Caco-2 (cell line): ENCODE measurements at regions not wholly inside any gene's neighbourhood (a gene's known extent, or its start where the extent isn't known, plus 50 kb on each side); places are given as distances from the start of the nearest gene placed in this dataset.
A peak's percentile ranks its signal among the peaks of the same experiment; 100 is the strongest.

Experiments
- BruUV-seq: library from RNA; stranded (reverse); fragments of 400-500 nt; replicated peaks from 2 replicates; lab custom pipeline; 2021; lab: Mats Ljungman, UMichigan
- CTCF ChIA-PET: fragments of 300-600 bp; sonication (Branson Sonifier 250); formaldehyde crosslinking; loops from one replicate; lab custom pipeline; 2022; ENCODE audit warnings: antibody characterized with exemption; lab: Charles Lee
- POLR2A ChIA-PET: fragments of 300-600 bp; sonication (Branson Sonifier 250); formaldehyde crosslinking; loops from one replicate; lab custom pipeline; 2022; ENCODE audit warnings: antibody characterized with exemption; lab: Charles Lee
- DNase-seq, 2 experiments: peaks; one replicate each; pipeline versions ENCODE4 v3.0.0 to v3.0.0-alpha.2; 2020 to 2022
- H3K27me3 ChIP-seq: replicated peaks from 2 replicates; pipeline ENCODE4 v1.6.0; 2011; ENCODE audit warnings: low read length; ENCODE audit not compliant: control insufficient read depth, insufficient read depth
- H3K36me3 ChIP-seq: 2 replicates; pipeline ENCODE4 v1.5.1; 2011; ENCODE audit warnings: low read length; ENCODE audit not compliant: control insufficient read depth, insufficient read depth
- H3K4me1 ChIP-seq: fragments of 250-450 bp; sonication (Bioruptor Pico); 2 replicates; pipeline ENCODE4 v1.5.1; 2020; ENCODE audit warnings: mild to moderate bottlenecking
- H3K4me3 ChIP-seq: 2 replicates; pipeline ENCODE4 v1.5.1; 2011; ENCODE audit warnings: low read depth, mild to moderate bottlenecking, control low read depth, low read length
- H3K9me3 ChIP-seq: fragments of 250-450 bp; sonication (Bioruptor Pico); 2 replicates; pipeline ENCODE4 v1.5.1; 2020; ENCODE audit warnings: mild to moderate bottlenecking, moderate library complexity
- H3K27ac Mint-ChIP-seq: one replicate; pipeline ENCODE4 v1.8.0; 2022; ENCODE audit warnings: mixed read lengths; ENCODE audit not compliant: unreplicated experiment
- H3K27me3 Mint-ChIP-seq: one replicate; pipeline ENCODE4 v1.8.0; 2022; ENCODE audit warnings: mixed read lengths; ENCODE audit not compliant: insufficient read depth, unreplicated experiment
- H3K36me3 Mint-ChIP-seq: one replicate; pipeline ENCODE4 v1.8.0; 2022; ENCODE audit warnings: mild to moderate bottlenecking, mixed read lengths; ENCODE audit not compliant: insufficient read depth, unreplicated experiment
- H3K4me1 Mint-ChIP-seq: one replicate; pipeline ENCODE4 v1.8.0; 2022; ENCODE audit warnings: low read depth, mixed read lengths; ENCODE audit not compliant: unreplicated experiment
- H3K4me3 Mint-ChIP-seq: one replicate; pipeline ENCODE4 v1.8.0; 2022; ENCODE audit warnings: mild to moderate bottlenecking, moderate library complexity, mixed read lengths; ENCODE audit not compliant: unreplicated experiment
- H3K9me3 Mint-ChIP-seq: one replicate; pipeline ENCODE4 v1.8.0; 2022; ENCODE audit warnings: mixed read lengths; ENCODE audit not compliant: unreplicated experiment
- intact Hi-C: fragments of 100-400 bp; cut with micrococcal nuclease; formaldehyde crosslinking; loops from one replicate; pipeline ENCODE4 v1.10.0; 2022; ENCODE audit not compliant: unreplicated experiment
- TF ChIP-seq, protein P1 (sequence below), 2 experiments: fragments of 200-600 bp in 1 of 2; IDR thresholded peaks; 1 replicate in 1 of 2; 2 replicates in 1 of 2; pipeline versions ENCODE4 v1.5.1 to v1.8.0; 2011 to 2022; ENCODE audit warnings: antibody characterized with exemption in 1 of 2, control low read depth in 1 of 2, inconsistent platforms in 1 of 2, low read depth in 1 of 2, low read length in 1 of 2, mild to moderate bottlenecking in 1 of 2, moderate library complexity in 1 of 2; ENCODE audit not compliant: insufficient read depth in 1 of 2, severe bottlenecking in 1 of 2, unreplicated experiment in 1 of 2

GRCh38 chr14:50022661-50023060 lies 93.7 kb downstream of the VCPKMT start:
- CTCF ChIA-PET = no interaction called here
- no peak for DNase-seq
- H3K27ac Mint-ChIP-seq = no peak overlapping the region
- no TSS peak for BruUV-seq
- H3K9me3 Mint-ChIP-seq = peaks cover 27% of the 10 kb centered on the region
- H3K36me3 Mint-ChIP-seq = no peaks in the 10 kb centered on the region
- POLR2A ChIA-PET = no interaction called here
- peaks cover 13% of the 10 kb centered on the region for H3K4me1 Mint-ChIP-seq
- Histone ChIP-seq H3K27me3 (no peaks in the 10 kb centered on the region), H3K9me3 (peaks cover 8% of the 10 kb centered on the region), H3K4me3 (no peak overlapping the region), H3K36me3 (no peaks in the 10 kb centered on the region), H3K4me1 (peaks cover 17% of the 10 kb centered on the region)
- TF ChIP-seq, protein P1, sequence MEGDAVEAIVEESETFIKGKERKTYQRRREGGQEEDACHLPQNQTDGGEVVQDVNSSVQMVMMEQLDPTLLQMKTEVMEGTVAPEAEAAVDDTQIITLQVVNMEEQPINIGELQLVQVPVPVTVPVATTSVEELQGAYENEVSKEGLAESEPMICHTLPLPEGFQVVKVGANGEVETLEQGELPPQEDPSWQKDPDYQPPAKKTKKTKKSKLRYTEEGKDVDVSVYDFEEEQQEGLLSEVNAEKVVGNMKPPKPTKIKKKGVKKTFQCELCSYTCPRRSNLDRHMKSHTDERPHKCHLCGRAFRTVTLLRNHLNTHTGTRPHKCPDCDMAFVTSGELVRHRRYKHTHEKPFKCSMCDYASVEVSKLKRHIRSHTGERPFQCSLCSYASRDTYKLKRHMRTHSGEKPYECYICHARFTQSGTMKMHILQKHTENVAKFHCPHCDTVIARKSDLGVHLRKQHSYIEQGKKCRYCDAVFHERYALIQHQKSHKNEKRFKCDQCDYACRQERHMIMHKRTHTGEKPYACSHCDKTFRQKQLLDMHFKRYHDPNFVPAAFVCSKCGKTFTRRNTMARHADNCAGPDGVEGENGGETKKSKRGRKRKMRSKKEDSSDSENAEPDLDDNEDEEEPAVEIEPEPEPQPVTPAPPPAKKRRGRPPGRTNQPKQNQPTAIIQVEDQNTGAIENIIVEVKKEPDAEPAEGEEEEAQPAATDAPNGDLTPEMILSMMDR (IDR thresholded peaks at IDR 0.05; ENCODE audit: insufficient read depth in 1 of 2, low read depth in 1 of 2, low read length in 1 of 2, severe bottlenecking in 1 of 2, unreplicated experiment in 1 of 2) = no peak
- no peak overlapping the region for H3K4me3 Mint-ChIP-seq
- H3K27me3 Mint-ChIP-seq = no peaks in the 10 kb centered on the region
- intact Hi-C loops = no loop called here

DNA sequence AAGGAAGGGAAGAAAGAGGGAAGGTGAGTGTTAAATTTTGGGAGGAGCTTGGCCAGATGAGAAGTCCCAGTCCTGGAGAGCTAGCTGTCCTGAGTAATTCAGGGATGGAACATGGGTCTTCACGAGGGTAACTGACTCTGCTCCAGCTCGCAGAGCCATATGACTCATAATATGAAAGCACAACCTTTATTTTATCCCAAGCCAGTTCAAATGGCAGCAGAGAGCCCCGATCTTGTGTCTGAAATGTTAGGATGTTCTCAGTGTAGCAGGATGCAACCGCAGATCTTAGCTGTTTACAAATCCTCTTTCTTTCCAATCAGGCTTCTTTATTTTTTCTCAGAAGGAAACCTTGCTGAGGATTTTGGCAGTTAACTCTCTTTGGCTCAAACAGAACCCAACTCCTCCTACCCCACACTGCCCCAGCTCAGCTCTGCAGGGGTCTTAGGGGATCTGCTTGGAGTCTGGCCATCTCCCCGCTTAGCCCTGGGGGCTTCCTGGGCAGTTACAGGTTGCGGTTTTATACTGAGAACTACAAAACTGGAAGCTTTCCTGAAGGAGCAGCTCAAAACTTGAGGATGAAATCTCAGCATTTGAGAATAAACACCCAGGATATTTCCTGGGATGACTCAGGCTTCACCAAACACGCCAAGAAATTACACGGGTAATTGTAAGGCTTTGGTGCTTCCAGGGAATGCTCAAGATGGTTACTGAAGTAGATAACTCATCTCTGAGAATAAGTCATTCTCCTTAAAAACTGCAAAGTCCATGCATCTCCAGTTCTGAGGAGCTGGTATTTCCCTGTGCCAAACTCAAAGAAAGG lies 92.5 kb downstream of the VCPKMT start:
- H3K27me3 Mint-ChIP-seq = no peaks in the 10 kb centered on the region

DNA sequence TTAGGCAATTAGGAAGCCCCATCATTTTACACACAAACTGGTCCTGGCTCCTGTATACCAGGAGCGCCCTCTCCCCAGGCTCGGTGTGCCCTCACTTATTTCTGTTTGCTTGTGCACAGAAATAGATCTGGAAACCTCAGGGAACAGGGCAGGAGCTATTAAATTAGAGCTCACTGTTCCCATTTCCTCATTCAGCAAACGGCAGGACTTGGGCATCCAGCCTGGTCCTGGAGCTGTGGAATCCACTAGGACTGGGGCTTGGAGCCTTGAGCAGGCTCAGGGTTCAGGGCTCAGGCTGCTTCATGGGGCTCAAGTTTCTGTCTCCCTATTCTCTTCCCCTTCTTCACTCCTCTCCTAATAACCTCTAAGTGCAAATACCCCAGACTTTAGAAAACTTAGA lies 91.3 kb downstream of the VCPKMT start:
- H3K27me3 Mint-ChIP-seq = no peaks in the 10 kb centered on the region
- Histone ChIP-seq H3K36me3 (no peaks in the 10 kb centered on the region), H3K4me1 (no peaks in the 10 kb centered on the region), H3K4me3 (no peak overlapping the region), H3K9me3 (peaks cover 7% of the 10 kb centered on the region), H3K27me3 (no peaks in the 10 kb centered on the region)
- ChIA-PET POLR2A (no interaction called here), CTCF (no interaction called here)
- peaks cover 14% of the 10 kb centered on the region for H3K4me1 Mint-ChIP-seq
- H3K27ac Mint-ChIP-seq = no peak overlapping the region
- no peaks in the 10 kb centered on the region for H3K36me3 Mint-ChIP-seq
- BruUV-seq = no TSS peak
- intact Hi-C loops = no loop called here
- no peak overlapping the region for H3K4me3 Mint-ChIP-seq
- peaks cover 18% of the 10 kb centered on the region for H3K9me3 Mint-ChIP-seq
- TF ChIP-seq, protein P1 (IDR thresholded peaks at IDR 0.05; ENCODE audit: insufficient read depth in 1 of 2, low read depth in 1 of 2, low read length in 1 of 2, severe bottlenecking in 1 of 2, unreplicated experiment in 1 of 2) = no peak
- no peak for DNase-seq

More for the DNA sequence above, 92.5 kb downstream of the VCPKMT start:
- Histone ChIP-seq H3K27me3 (no peaks in the 10 kb centered on the region), H3K9me3 (peaks cover 8% of the 10 kb centered on the region), H3K36me3 (no peaks in the 10 kb centered on the region), H3K4me1 (peaks cover 5% of the 10 kb centered on the region), H3K4me3 (no peak overlapping the region)
- Mint-ChIP-seq H3K27ac (peak overlapping the region; percentile 33), H3K4me1 (peaks cover 13% of the 10 kb centered on the region), H3K36me3 (no peaks in the 10 kb centered on the region), H3K4me3 (no peak overlapping the region), H3K9me3 (peaks cover 27% of the 10 kb centered on the region)
- intact Hi-C loops = no loop called here
- TF ChIP-seq, protein P1 (IDR thresholded peaks at IDR 0.05; ENCODE audit: insufficient read depth in 1 of 2, low read depth in 1 of 2, low read length in 1 of 2, severe bottlenecking in 1 of 2, unreplicated experiment in 1 of 2) = no peak
- BruUV-seq = no TSS peak
- ChIA-PET POLR2A (no interaction called here), CTCF (no interaction called here)
- no peak for DNase-seq
